HG03097 (cell line): ENCODE measurements at regions not wholly inside any gene's neighbourhood (a gene's known extent, or its start where the extent isn't known, plus 50 kb on each side); places are given as distances from the start of the nearest gene placed in this dataset.
"Not testable (repeated sequence)": the region's sequence is repeated elsewhere in the genome, so short reads cannot be mapped to it uniquely, and the experiment has no call there.

ENCODE experiments used
- ATAC-seq: cut with Tn5 transposase; IDR thresholded peaks from one replicate; pipeline ENCODE4 v1.9.1; 2021; ENCODE audit not compliant: unreplicated experiment, low FRiP score

DNA sequence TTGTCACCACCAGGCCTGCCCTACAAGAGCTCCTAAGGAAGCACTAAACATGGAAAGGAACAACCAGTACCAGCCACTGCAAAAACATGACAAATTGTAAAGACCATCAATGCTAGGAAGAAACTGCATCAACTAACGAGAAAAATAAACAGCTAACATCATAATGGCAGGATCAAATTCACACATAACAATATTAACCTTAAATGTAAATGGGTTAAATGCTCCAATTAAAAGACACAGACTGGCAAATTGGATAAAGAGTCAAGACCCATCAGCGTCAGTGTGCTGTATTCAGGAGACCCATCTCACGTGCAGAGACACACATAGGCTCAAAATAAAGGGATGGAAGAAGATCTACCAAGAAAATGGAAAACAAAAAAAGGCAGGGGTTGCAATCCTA is 77.0 kb upstream of the SAMSN1 start:
- not testable (repeated sequence) for ATAC-seq

DNA sequence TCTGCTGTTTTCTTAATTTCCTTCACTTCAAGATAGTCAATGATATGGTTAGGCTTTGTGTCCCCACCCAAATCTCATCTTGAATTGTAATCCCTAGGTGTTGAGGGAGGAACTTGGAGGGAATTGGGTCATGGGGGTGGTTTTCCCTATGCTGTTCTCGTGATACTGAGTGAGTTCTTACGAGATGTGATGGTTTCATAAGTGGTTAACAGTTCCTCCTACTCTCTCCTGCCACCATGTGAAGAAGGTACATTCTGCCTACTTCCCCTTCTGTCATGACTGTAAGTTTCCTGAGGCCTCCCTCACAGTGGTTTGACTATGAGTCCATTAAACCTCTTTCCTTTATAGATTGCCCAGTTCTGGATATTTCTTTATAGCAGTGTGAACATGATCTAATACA is 74.0 kb upstream of the SAMSN1 start:
- no peak for ATAC-seq

DNA sequence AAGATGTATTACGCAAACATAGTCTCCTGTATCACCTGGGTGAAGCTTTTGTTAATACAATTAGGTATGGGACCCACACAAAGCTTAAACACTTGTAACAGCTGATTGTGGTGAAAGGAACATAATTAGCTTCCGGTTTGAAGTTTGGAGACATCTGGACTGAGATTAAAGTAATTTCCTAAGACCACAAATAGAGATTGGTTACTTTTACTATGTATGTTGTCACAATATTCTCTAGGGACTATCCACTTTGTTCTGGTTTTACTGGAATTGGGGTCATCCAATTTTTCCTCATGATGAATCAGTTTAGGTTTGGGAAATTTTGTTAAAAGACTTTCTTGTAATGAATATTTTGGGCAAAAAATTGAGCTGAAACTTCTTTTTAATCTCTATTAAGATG is 71.8 kb upstream of the SAMSN1 start:
- ATAC-seq = no peak

DNA sequence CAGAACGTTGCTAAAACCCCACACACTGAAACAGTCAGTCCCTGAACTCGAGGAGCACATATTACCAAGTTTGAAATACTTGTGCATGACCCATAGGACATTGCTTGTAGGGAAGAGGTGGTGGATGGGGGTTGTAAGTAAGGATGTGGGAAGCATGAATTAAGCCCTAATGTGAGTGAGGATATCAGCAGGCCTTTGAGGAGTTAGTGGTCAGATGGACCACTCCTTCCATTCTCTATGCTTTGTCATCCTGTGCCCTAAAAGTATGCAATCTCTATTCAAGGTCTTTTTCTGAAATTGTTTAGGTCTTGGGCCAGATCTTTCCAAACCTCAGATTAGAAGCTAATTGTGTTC is 70.9 kb upstream of the SAMSN1 start:
- no peak for ATAC-seq

DNA sequence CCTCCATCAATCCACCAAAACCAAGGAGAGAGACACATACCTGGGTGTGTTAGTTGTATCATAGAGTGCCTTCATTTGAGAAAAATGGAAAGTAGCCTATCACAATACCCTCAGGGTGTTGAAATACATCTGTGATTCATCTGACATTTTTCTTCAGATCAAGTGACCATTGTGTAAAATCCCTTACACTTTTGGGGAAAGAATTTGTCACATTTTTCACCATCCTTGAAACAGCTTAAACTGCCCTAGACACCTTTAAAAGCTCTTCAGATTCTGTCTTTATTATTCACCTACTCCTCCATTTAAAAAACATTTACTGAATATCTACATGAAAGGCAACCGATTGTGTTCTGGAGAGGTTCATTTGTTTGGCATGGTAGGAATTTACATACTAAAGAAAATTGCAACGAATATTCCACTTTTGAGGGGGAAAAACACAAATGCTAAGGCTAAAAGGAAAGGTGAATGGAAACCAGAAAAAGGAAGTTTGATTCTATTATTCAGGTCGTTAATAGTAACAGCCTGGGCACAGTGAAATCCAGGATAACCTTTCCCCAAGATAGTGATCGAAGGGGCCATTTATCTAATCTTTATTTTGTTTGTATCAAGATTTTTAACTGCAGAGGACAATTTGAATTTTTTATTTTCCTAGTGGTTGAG is 70.4 kb upstream of the SAMSN1 start:
- ATAC-seq = no peak

DNA sequence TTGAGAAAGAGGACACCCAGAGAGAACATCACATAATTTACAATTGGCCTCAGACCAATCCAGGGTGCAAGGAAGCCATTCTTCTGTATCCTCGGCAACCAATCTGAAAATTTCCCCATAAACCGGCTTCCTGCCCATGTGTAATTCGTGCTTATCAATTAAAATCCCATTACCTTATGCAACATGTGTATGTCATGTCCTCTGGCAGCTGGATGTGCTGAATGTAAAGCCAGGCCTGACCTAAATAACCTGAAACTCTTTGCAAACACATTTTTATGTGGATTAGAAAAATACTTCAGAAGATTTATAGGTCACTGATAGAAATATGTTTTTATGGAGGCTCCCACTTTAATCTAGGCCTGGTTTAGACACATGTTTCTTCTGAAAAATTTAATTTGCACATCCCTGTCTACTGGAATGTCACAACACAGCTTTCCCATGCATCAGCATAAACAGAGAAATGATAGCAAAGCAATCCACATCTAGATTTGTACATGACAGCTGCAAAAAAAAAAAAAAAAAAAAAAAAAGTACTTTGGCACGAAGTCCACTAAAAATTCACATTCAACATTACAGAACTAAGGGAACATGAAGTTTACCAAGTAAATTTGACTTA is 69.4 kb upstream of the SAMSN1 start:
- no peak for ATAC-seq

DNA sequence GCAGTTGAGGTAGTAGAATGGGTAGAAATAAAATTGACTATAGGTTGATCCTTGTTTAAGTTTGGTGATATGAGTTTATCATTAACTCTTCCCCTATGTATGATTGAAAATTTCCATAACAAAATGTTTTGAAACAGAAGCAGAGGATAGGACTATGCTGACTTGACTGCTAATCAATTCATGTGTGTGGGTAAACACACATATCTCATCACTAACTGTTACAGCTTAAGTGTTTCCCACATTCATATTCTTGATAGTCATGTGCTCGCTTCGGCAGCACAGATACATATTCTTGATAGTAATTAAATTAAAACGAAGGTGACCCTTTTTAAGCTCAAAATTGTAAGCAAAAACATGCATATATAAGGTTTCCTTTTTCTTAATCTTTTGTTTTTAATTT is 68.2 kb upstream of the SAMSN1 start:
- ATAC-seq = no peak

DNA sequence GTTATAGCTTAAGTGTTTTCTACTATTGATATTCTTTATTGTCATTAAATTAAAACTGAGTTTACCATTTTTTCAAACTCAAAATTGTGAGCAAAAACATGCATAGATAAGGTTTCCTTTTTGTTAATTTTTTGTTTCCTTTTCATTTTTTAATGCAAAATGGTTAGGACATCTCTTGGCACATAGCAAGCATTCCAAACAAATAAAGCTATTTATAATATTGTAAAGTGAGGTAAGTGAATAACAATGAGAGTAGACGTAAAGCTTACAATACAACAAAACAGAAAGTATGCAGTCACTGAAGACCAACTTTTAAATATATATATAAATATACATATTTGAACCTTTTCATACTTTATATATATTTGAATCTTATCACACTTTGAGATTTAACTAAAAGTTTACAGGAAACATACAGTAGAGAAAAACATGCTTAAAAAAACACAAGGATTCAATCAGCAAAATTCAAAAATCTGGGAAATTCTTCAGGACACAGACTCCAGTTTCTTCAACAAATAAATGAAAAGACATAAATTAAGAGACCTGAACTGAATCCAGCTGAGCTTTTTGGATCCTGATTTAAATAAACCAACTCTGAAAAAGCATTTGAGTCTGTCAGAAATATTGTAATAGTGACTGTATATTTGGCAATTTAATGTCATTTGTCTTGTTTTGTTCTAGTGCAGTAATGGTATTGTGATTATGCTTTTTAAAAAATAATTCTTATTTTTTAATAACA is 67.5 kb upstream of the SAMSN1 start:
- no peak for ATAC-seq

DNA sequence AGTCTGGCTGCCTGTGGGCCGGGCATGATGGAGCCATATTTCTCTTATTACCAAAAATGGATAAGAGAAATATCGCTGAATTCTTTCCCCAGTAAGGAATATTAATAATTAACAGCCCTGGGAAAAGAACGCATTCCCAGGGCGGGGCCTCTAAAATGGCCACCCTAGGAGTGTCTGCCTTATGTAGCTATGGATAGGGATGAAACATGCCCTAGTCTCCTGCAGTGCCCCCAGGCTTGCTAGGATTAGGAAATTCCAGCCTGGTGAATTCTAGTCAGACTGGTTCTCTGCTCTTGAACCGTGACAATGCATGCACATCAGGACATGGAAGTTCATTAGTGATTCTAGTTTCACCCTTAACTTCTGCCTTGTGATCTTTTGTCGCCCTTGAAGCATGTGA is 64.0 kb upstream of the SAMSN1 start:
- not testable (repeated sequence) for ATAC-seq

DNA sequence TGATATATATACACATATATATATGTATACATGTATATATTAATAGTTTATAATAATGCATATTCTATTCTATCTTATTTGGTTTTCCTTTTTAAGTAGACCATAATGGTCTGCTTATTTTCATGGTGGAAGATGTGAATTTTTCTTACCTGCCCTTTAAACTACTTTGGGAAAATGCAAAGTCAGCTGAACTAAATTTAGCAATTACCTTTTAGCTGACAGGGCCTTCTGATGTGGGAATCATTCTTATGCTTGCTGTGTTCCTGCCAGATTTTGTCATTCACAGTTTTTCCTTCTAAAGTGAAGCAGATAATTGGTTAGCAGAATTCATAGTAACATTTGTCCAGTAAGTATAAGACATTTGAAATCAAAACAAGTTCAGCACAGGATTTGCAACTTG is 63.2 kb upstream of the SAMSN1 start:
- ATAC-seq = no peak

DNA sequence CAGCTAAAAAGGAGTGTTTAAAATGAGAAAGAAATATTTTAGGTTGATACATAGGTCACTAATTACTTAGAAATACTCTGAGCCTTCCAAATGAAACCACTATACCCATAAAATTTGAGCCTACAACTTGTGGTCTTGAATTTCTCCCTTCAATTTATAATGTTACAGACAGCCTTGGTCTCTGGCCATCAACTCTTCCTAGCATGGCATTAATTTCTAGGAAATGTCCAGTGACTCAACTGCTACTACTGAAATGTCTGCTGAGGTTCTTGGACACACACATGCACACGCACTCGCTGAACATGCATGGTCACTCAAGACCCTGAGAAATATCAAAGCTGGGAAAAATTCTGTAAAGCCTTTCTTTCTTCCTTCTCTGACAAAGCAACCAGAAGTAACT is 61.1 kb upstream of the SAMSN1 start:
- no peak for ATAC-seq

DNA sequence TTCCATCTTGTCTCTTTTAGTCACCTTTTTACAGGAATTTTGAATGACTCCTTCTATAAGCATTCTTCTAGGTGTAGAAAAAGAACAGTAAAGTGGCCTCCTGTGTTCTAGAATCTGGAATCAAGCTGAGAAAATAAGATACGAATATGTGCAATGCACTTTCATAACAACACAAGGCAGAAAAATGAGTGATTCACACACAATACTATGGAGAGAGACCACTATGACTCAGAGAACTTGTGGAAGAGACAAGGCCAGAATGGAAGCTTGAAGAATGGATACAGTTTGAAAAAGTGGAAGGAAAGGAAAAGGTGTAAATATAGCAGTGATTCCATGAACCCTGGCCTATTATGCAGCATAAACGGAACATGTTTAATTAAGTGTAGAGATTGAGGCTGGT is 57.1 kb upstream of the SAMSN1 start:
- no peak for ATAC-seq

DNA sequence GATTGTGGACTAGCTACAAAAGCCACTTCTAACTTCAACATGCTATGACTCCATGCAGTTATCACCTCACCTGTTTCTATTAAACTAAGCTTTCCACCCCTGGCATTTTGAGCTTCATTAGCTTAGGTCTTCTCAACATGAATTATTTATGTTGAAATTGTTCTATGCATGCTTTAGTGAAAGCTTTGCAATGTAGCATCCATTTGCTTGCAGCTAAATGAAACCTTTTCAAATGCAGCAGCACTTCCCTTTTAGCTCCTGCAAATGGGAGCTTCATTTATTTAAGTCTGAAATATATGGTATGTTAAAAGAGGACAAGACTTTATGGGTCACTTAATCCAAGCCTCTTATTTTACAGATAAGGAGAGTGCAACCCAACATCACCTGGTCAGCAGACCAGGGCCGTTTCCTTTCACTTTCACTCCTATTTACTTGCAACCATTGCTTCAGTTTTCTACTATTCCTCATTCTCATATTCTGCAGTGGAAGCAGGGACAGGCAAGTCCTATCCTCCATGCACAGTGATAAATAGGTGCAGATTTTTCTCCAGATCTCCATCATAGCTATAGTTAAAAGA is 56.4 kb upstream of the SAMSN1 start:
- no peak for ATAC-seq

DNA sequence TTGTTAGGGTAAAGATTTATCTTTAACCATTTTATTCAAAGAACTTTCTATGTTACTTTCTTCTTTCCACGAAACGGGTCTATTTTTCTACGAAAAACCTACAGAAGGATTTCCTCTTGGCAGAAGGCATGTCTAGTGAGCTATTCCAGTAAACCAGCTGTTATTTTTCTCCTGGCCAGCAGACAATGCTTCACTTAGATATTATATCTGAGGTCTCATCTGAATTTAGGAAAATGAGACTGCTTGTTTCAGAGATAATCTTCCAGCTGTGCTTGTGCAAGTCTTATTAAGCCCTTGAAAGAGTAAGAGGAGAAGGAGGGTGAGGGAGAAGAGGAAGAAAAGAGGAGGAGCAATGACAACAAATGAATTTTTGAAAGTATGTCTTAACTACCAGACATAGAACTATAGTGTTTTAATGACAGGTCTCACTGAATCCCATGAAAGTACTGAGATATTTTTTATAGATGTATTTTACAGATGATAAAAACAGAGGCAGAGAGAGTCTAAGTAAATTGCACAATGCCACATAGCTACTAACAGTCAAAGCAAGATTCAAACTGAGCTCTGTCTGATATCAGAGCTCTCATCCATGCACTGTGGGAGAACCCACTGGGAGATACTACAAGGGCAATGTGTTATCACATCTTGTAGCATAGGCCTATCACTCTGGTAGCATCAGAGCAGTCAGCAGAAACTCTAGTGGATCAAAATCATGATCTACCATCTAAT is 54.6 kb upstream of the SAMSN1 start:
- ATAC-seq = no peak

DNA sequence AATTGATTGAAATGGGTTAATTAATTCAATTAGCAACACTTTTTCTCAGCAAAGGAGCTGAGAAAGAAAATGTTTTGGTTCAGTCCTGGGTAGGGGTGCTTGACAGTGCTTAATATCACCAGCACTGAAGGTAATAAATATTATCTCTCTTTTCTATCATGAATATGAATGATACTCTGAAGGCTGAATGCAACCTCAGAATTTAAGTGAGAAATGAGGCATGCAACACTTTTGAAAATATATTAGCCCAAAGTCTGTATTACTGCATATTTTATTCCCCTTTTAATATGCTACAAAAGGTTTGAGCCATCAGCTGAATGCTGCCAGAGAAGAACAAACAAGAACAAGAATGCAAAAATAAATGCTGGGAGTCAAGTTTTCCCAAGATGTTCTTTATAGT is 52.0 kb upstream of the SAMSN1 start:
- ATAC-seq = no peak
